ENCODE measurements at regions not wholly inside any gene's neighbourhood (a gene's known extent, or its start where the extent isn't known, plus 50 kb on each side); places are given as distances from the start of the nearest gene placed in this dataset.
"Not testable (repeated sequence)": the region's sequence is repeated elsewhere in the genome, so short reads cannot be mapped to it uniquely, and the experiment has no call there.

DNA sequence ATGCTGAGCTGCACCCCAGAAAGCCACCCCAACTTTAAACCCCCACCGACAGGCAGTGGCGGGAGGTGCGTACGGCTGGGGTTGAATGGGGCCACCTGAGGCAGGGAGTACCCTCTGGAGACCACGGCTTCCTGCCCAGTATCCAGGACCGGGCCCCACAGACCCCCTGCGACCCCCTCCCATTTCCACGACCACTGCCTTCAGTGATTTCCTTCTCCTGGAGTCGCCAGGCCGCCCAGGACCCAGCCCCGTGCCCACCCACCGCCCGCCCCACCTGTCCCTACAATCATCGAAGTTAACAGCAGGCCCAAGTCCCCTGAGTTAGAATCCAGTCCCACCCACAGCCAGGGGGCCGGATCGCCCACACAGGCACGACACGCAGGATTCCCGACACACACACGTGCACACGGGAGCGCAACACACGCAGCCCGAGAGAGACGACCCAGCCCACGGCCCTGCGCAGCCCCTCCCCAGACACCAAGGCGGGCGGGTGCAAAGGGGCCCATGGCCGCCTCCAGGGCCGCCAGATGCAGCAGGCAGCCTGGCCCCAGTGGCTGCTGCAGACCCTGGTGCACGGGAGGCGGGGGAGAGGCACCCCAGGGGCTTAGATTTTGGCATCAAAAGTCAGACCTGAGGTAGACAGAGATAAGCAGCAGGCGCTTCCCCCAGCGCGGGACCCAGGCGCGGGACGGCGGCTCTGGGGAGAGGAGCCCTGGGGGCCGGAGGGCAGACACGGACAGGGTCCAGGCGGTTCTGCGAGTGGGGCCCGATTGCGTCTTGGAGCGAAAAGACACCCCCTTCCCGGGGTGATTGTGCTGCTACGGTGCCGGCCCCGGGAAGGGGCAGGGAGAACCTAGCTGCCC is 104.8 kb downstream of the SPATA31A6 start:
- H3K9me3 ChIP-seq; H3K4me1 ChIP-seq; intact Hi-C loops (cut with DNase I; ENCODE audit: low total_unique reads); H3K4me3 ChIP-seq; DNase-seq (ENCODE audit: low spot score in 2 of 2); H3K36me3 ChIP-seq; H3K27me3 ChIP-seq; H3K27ac ChIP-seq: not testable (repeated sequence)

DNA sequence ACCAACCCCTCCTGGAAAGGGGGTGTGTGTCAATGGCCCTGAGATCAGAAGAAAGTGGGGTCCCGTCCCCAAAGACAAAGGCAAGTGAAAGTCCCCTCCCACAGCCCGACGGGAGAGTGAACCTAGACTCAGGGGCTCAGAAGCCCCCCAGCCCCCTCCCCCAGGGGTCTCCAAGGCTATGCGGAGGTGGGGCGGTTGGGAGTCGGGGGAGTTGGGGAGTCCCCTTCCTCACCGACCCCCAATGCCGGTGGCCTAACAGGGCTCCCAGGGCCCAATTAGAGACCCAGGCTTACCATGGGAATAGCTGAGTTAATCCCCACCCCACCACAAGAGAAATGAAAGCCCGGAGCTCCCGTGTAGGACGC is 105.4 kb downstream of the SPATA31A6 start:
- H3K27me3 ChIP-seq; H3K4me3 ChIP-seq; H3K27ac ChIP-seq; H3K36me3 ChIP-seq; H3K4me1 ChIP-seq; H3K9me3 ChIP-seq; intact Hi-C loops (cut with DNase I; ENCODE audit: low total_unique reads); DNase-seq (ENCODE audit: low spot score in 2 of 2): not testable (repeated sequence)

DNA sequence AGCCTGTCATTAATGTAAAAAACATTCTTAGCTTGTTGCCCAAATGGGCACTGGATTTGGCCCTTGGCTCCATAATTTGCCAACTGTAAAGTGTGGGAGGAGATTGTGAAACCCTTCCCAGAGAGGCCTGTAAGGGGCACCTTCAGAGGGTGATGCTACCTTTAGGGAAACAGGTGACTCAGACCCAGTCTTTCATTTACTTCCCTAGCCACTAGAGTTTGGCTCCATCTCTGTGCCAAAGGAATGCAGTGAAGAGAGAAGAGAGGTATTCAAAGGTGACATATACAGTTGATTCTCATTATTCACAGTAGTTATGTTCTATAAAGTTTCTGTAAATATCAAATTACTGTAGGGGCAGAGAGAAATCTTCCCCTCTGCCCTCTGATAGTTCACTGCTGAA is 116.7 kb downstream of the SPATA31A6 start:
- DNase-seq (ENCODE audit: low spot score in 2 of 2); H3K4me3 ChIP-seq; H3K27me3 ChIP-seq; H3K9me3 ChIP-seq; intact Hi-C loops (cut with DNase I; ENCODE audit: low total_unique reads); H3K36me3 ChIP-seq; H3K4me1 ChIP-seq; H3K27ac ChIP-seq: not testable (repeated sequence)

DNA sequence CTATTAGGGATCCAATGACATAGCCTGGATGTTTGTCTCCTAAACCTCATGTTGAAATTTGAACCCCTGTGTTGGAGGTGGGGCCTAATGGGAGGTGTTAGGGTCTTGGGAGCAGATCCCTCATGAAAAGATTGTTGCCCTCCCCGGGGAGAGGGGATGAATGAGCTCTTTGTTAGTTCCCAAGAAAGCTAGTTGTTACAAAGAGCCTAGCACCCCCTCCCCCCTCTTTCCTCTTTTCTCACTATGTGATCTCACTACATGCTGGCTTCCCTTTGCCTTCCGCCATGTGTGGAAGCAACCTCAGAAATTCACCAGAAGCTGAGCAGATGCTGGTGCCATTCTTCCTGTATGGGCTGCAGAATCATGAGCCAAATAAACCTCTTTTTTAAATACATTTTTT is 123.2 kb downstream of the SPATA31A6 start:
- H3K4me1 ChIP-seq; intact Hi-C loops (cut with DNase I; ENCODE audit: low total_unique reads); H3K27ac ChIP-seq; H3K27me3 ChIP-seq; H3K4me3 ChIP-seq; H3K9me3 ChIP-seq; H3K36me3 ChIP-seq; DNase-seq (ENCODE audit: low spot score in 2 of 2): not testable (repeated sequence)

DNA sequence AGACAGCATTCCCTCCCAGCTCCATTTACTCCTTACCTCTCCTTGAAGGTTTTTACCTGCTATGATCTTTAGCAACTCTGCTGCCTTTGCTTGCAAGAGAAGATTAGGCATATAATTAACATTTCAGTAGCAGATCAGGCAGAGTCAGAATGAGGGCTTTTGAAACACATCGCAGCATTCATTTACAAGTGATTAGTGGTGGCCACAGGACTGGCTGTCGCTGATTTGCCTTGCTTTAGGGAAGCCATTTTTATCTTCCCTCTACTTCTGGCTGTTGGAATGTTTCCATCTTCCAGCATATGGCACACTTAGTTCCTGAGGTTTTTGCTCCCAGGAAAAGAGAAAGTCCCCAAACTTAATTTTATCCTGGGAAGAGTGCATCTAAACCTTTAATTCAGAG is 124.0 kb downstream of the SPATA31A6 start:
- intact Hi-C loops (cut with DNase I; ENCODE audit: low total_unique reads); H3K9me3 ChIP-seq; H3K4me3 ChIP-seq; H3K27me3 ChIP-seq; H3K36me3 ChIP-seq; DNase-seq (ENCODE audit: low spot score in 2 of 2); H3K4me1 ChIP-seq; H3K27ac ChIP-seq: not testable (repeated sequence)

DNA sequence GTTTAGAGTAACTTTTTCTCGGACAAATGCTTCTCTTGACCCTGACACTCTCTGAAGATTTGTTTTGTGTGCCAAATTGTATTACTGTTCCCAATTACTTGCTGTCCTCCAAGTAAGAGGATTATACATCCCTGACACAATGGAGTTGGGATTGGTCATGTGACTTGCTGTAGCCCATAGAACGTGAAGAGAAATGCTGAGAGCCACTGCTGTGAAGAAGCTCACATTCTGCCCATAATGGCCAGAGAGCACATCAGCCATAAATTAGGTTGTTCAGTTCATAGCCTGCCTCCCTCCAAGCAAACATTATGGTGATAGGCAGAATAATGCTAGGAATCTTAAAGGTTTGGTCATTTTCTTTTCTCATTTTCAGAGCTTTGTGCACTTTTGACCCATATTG is 127.5 kb downstream of the SPATA31A6 start:
- H3K27me3 ChIP-seq; DNase-seq (ENCODE audit: low spot score in 2 of 2); H3K36me3 ChIP-seq; H3K27ac ChIP-seq; H3K9me3 ChIP-seq; H3K4me1 ChIP-seq; H3K4me3 ChIP-seq; intact Hi-C loops (cut with DNase I; ENCODE audit: low total_unique reads): not testable (repeated sequence)

GRCh38 chr9:42316026-42316425 is 132.6 kb downstream of the SPATA31A6 start:
- intact Hi-C loops (cut with DNase I; ENCODE audit: low total_unique reads); H3K4me3 ChIP-seq; H3K9me3 ChIP-seq; DNase-seq (ENCODE audit: low spot score in 2 of 2); H3K4me1 ChIP-seq; H3K27me3 ChIP-seq; H3K36me3 ChIP-seq; H3K27ac ChIP-seq: not testable (repeated sequence)

DNA sequence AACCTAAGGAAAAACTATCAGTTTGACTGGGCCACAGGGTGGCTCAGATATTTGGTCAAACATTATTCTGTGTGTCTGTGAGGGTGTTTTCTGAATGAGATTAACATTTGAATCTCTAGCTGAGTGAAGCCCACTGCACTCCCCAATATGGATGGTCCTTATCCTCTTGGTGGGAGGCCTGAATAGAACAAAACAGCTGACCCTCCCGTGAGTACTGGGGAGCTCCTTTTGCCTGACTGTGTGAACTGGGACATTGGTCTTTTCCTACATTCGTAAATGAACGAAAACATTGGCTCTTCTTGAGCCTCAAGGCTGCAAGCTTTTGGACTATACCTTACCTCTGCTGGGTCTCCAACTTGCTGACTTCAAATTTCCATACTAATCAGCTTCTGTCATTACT is 134.2 kb downstream of the SPATA31A6 start:
- H3K36me3 ChIP-seq; H3K27me3 ChIP-seq; H3K4me3 ChIP-seq; H3K9me3 ChIP-seq; intact Hi-C loops (cut with DNase I; ENCODE audit: low total_unique reads); DNase-seq (ENCODE audit: low spot score in 2 of 2); H3K27ac ChIP-seq; H3K4me1 ChIP-seq: not testable (repeated sequence)

GRCh38 chr9:42323084-42323809 is 139.8 kb downstream of the SPATA31A6 start:
- H3K27me3 ChIP-seq; H3K36me3 ChIP-seq; H3K4me3 ChIP-seq; H3K27ac ChIP-seq; intact Hi-C loops (cut with DNase I; ENCODE audit: low total_unique reads); DNase-seq (ENCODE audit: low spot score in 2 of 2); H3K4me1 ChIP-seq; H3K9me3 ChIP-seq: not testable (repeated sequence)

DNA sequence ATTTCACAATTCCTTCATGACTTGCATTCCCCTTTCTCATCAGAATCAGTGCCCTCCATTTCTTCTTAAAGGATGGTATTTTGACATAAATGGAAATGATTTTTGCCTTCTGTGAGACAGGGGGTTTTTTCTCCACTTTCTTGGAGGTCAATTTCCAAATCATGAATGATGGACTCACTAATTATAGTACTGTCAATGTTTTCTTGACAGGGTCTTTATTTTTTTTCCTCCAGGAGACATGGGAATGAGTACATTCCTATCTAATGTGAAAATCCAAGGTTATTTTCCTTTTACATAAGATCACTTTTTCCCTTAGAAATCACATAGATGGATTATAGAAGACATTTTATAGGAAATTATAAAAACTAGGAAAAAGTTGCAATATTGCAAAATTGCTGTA is 141.7 kb downstream of the SPATA31A6 start:
- H3K9me3 ChIP-seq; H3K27me3 ChIP-seq; intact Hi-C loops (cut with DNase I; ENCODE audit: low total_unique reads); H3K36me3 ChIP-seq; H3K4me3 ChIP-seq; H3K27ac ChIP-seq; H3K4me1 ChIP-seq; DNase-seq (ENCODE audit: low spot score in 2 of 2): not testable (repeated sequence)

GRCh38 chr9:42325561-42325960 is 142.1 kb downstream of the SPATA31A6 start:
- intact Hi-C loops (cut with DNase I; ENCODE audit: low total_unique reads); H3K36me3 ChIP-seq; H3K4me1 ChIP-seq; DNase-seq (ENCODE audit: low spot score in 2 of 2); H3K27me3 ChIP-seq; H3K9me3 ChIP-seq; H3K27ac ChIP-seq; H3K4me3 ChIP-seq: not testable (repeated sequence)

DNA sequence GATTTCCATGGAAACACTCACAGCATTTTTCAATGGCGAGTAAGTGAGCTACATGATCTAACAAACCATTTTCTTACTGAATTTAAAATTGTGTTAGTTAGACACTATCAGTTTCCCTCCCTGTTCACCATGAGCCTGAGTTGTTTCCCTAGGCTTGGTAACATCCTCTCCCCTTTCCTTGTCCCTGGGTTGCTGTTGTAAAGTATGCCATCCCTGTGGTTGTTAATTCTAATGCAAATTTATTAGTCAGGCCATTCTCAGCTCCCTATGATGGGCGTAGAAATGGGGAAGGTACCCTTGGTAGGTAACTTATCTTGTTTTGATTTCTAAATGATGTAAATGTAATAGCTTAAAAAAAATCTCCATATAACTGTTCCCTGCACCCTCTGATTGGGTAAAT is 143.0 kb downstream of the SPATA31A6 start:
- intact Hi-C loops (cut with DNase I; ENCODE audit: low total_unique reads); DNase-seq (ENCODE audit: low spot score in 2 of 2); H3K27ac ChIP-seq; H3K9me3 ChIP-seq; H3K4me3 ChIP-seq; H3K27me3 ChIP-seq; H3K4me1 ChIP-seq; H3K36me3 ChIP-seq: not testable (repeated sequence)

DNA sequence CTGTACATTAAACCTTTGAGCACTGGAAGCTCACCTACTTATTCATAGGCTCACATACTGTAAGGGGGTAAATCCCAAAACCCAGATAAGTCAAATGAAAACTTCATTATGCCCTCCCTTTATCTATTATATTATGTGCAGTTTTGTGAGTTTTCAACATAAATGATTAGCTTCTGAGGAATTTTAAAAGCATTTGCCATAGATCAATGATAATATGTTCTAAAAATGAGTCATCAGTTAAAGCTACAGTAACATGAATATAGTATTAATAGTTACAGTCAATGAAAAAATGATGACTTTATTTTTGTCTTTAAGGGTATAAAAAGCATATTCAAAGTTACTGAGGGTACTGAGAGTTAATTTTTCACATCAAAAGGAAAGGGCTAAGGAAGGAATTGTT is 151.9 kb downstream of the SPATA31A6 start:
- H3K27me3 ChIP-seq; H3K27ac ChIP-seq; H3K36me3 ChIP-seq; DNase-seq (ENCODE audit: low spot score in 2 of 2); H3K4me1 ChIP-seq; H3K4me3 ChIP-seq; H3K9me3 ChIP-seq; intact Hi-C loops (cut with DNase I; ENCODE audit: low total_unique reads): not testable (repeated sequence)

Data from breast epithelium (tissue), 4 donors.